NCI-H774 (cell line): ENCODE measurements at regions not wholly inside any gene's neighbourhood (a gene's known extent, or its start where the extent isn't known, plus 50 kb on each side); places are given as distances from the start of the nearest gene placed in this dataset.
"Not testable (repeated sequence)": the region's sequence is repeated elsewhere in the genome, so short reads cannot be mapped to it uniquely, and the experiment has no call there.

Source experiments
- DNase-seq: peaks from one replicate; lab custom pipeline; 2025; lab: John Stamatoyannopoulos, UW

GRCh38 chr1:235059221-235059620 is 69.4 kb downstream of the TOMM20 start:
- no peak for DNase-seq

GRCh38 chr1:235058695-235059094 is 69.9 kb downstream of the TOMM20 start:
- DNase-seq, result no peak

- no peak for DNase-seq
Observed at GRCh38 chr1:235057385-235058306, 71.0 kb downstream of the TOMM20 start.

GRCh38 chr1:235056937-235057336 is 71.7 kb downstream of the TOMM20 start:
- DNase-seq, result no peak

GRCh38 chr1:235054936-235055335 is 73.7 kb downstream of the TOMM20 start:
- DNase-seq, result no peak

- DNase-seq, result no peak
Observed at GRCh38 chr1:235054466-235054865, 74.2 kb downstream of the TOMM20 start.

GRCh38 chr1:235052067-235053008 is 76.3 kb downstream of the TOMM20 start:
- no peak for DNase-seq

- DNase-seq, result peak; percentile 8
Observed at GRCh38 chr1:235051521-235051920, 77.1 kb downstream of the TOMM20 start.

GRCh38 chr1:235050911-235051360 is 77.7 kb downstream of the TOMM20 start:
- no peak for DNase-seq

GRCh38 chr1:235049716-235050378 is 78.8 kb downstream of the TOMM20 start:
- not testable (repeated sequence) for DNase-seq

- no peak for DNase-seq
Observed at GRCh38 chr1:235049217-235049616, 79.4 kb downstream of the TOMM20 start.

GRCh38 chr1:235047331-235047871 is 81.2 kb downstream of the TOMM20 start:
- DNase-seq, result no peak

GRCh38 chr1:235045921-235046601 is 82.6 kb downstream of the TOMM20 start:
- DNase-seq, result no peak

- no peak for DNase-seq
Observed at GRCh38 chr1:235045034-235045690, 83.5 kb downstream of the TOMM20 start.

- no peak for DNase-seq
Observed at GRCh38 chr1:235043234-235043633, 85.4 kb downstream of the TOMM20 start.

- no peak for DNase-seq
Observed at GRCh38 chr1:235038701-235039100, 89.9 kb downstream of the TOMM20 start.

- DNase-seq, result no peak
Observed at GRCh38 chr1:235035928-235036327, 92.7 kb downstream of the TOMM20 start.

GRCh38 chr1:235030919-235031596 is 97.6 kb downstream of the TOMM20 start:
- no peak for DNase-seq

- no peak for DNase-seq
Observed at GRCh38 chr1:235027862-235028250, 100.8 kb downstream of the TOMM20 start.
